ENCODE measurements at regions not wholly inside any gene's neighbourhood (a gene's known extent, or its start where the extent isn't known, plus 50 kb on each side); places are given as distances from the start of the nearest gene placed in this dataset.

DNA sequence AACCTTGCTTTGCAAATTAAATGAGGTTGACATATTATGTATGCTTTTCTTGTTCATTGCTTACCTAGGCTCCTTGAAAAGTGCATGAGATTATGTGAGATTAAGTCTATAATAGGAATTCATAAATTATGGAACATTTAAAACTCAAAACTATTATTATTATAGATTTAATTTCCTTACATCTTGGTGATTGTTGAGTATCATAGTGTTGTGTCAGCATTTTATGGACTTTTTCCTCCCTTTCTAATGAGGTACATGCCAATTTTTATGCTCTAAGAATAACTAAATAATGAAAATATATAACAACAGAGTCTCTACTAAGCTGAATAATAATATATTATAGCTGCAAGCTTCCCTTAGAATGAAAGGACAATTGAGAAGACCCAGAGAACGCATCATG is 848.8 kb upstream of the AADAT start:
- Histone ChIP-seq H3K18ac (ENCODE audit: extremely low read depth, low read length) (no peak overlapping the region), H4K20me1 (replicated peaks in 1 of 2; ENCODE audit: control insufficient read depth in 1 of 2, insufficient read depth in 2 of 2, low read length in 2 of 2) (no peaks in the 10 kb centered on the region), H3K36me3 (ENCODE audit: control insufficient read depth in 2 of 4, insufficient read depth in 4 of 4, low read length in 3 of 4) (no peaks in the 10 kb centered on the region), H3K9me3 (ENCODE audit: insufficient read depth in 2 of 2, low read depth in 1 of 2, low read length in 1 of 2) (no peaks in the 10 kb centered on the region), H3K79me1 (ENCODE audit: low read depth, low read length) (no peaks in the 10 kb centered on the region), H2BK20ac (ENCODE audit: low read length) (no peak overlapping the region), H3K23ac (ENCODE audit: insufficient read length) (no peak overlapping the region), H3K79me2 (ENCODE audit: control insufficient read depth in 1 of 2, insufficient read depth in 2 of 2, low read length in 2 of 2) (no peaks in the 10 kb centered on the region), H2AFZ (ENCODE audit: low read length) (no peak overlapping the region), H3K23me2 (ENCODE audit: low read depth, low read length) (no peaks in the 10 kb centered on the region), H3K4me2 (ENCODE audit: insufficient read depth in 1 of 2, low read depth in 2 of 2, low read length in 2 of 2) (no peak overlapping the region), H3K14ac (ENCODE audit: insufficient read length) (no peak overlapping the region), H3K56ac (replicated peaks; ENCODE audit: insufficient read length, low read depth, low read length) (no peak overlapping the region), H3K4ac (replicated peaks; ENCODE audit: insufficient read length, low read depth, low read length) (no peak overlapping the region), H4K5ac (ENCODE audit: insufficient read length, low read depth, low read length) (no peak overlapping the region), H2BK12ac (ENCODE audit: low read depth, low read length) (no peak overlapping the region), H3K4me3 (ENCODE audit: extremely low read depth in 1 of 4, insufficient read depth in 2 of 4, low read depth in 3 of 4, low read length in 4 of 4) (no peak overlapping the region), H4K91ac (replicated peaks; ENCODE audit: insufficient read length, low read length) (no peak overlapping the region), H3K4me1 (replicated peaks in 1 of 4; ENCODE audit: control insufficient read depth in 3 of 4, insufficient read depth in 4 of 4, low read length in 3 of 4) (no peaks in the 10 kb centered on the region), H3K9ac (replicated peaks in 1 of 4; ENCODE audit: extremely low read depth in 1 of 4, low read depth in 3 of 4, low read length in 3 of 4) (no peak overlapping the region), H4K8ac (ENCODE audit: extremely low read depth, insufficient read depth, low read length) (no peak overlapping the region), H3K27me3 (replicated peaks in 1 of 4; ENCODE audit: control insufficient read depth in 3 of 4, extremely low read depth in 1 of 4, insufficient read depth in 3 of 4, low read length in 3 of 4) (no peaks in the 10 kb centered on the region), H2AK5ac (ENCODE audit: low read depth, low read length) (no peak overlapping the region), H2BK15ac (ENCODE audit: low read length) (no peak overlapping the region), H2BK120ac (replicated peaks; ENCODE audit: low read depth, low read length) (no peak overlapping the region), H2BK5ac (ENCODE audit: low read depth, low read length) (no peak overlapping the region), H3K27ac (ENCODE audit: low read depth, low read length) (no peak overlapping the region)
- POLR2A ChIA-PET (ENCODE audit: partially characterized antibody): no interaction called here
- peak; percentile 53; the same call in 1 of the 2 replicates for TF ChIP-seq MAFK (IDR thresholded peaks at IDR 0.05; ENCODE audit: low read depth, low read length)
- TF ChIP-seq TBP (IDR thresholded peaks at IDR 0.05; ENCODE audit: low read depth, low read length): no peak
- CTCF ChIA-PET (ENCODE audit: partially characterized antibody): no interaction called here
- WGBS, 2 experiments (ENCODE audit: extremely low coverage in 1 of 2, insufficient coverage in 1 of 2, insufficient read length in 1 of 2, insufficient replicate concordance in 2 of 2, low coverage in 1 of 2, low lambda C conversion rate in 2 of 2, missing lambda C conversion rate in 1 of 2): 92% methylated on average over 1 of the region's 1 CpG; no CpG with 5 or more reads in 1 of the 2 experiments
- DNase-seq (ENCODE audit: low read depth in 1 of 2, low spot score in 2 of 2) (no peak), FAIRE-seq (no peak)
